Adrenal gland (tissue), 5 donors: ENCODE measurements at regions not wholly inside any gene's neighbourhood (a gene's known extent, or its start where the extent isn't known, plus 50 kb on each side); places are given as distances from the start of the nearest gene placed in this dataset.

Experiments used
- CTCF ChIP-seq, 6 experiments: fragments of 450-650 bp in 4 of 6; fragments of 200-600 bp in 2 of 6; sonication (generic) in 1 of 6; IDR thresholded peaks; 1 replicate in 5 of 6; 2 replicates in 1 of 6; pipeline versions ENCODE4 v1.5.1 to v1.8.0; 2016 to 2021; ENCODE audit warnings: antibody characterized with exemption in 6 of 6, mild to moderate bottlenecking in 2 of 6, moderate library complexity in 1 of 6
- POLR2A ChIP-seq, 2 donors: fragments of 450-650 bp; IDR thresholded peaks; one replicate each; pipeline ENCODE4 v1.6.1; 2017; ENCODE audit warnings: antibody characterized with exemption in 2 of 2, mild to moderate bottlenecking in 2 of 2, moderate library complexity in 1 of 2
- donor health status: DM: no; HTN: no; CAD: no.

DNA sequence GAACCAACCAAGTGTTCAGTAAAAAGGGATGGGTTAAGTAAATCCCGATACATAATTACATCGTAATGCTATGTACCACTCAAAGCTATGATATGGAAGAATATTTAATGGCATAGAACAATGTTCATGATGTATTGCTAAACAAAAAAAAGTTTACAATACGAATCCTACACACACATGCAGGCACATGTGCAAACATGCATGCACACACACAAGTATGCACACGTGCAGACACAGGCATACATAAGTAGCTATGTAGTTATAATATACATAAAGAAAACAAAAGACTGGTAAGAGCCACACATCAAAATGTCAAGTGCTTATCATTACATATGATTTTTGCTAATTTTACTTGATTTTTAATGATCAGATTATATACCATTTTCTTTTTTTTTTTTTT is 74.2 kb downstream of the ARRDC4 start:
- TF ChIP-seq CTCF (IDR thresholded peaks at IDR 0.05), result no peak
- no peak for TF ChIP-seq POLR2A (IDR thresholded peaks at IDR 0.05)
